GM23338 (cell line): ENCODE measurements at regions not wholly inside any gene's neighbourhood (a gene's known extent, or its start where the extent isn't known, plus 50 kb on each side); places are given as distances from the start of the nearest gene placed in this dataset.

Source experiments
- ATAC-seq: fragments of 200-7000 bp; cut with Tn5 transposase; 3 replicates; pipeline ENCODE4 v1.9.1; 2020
- DNase-seq: peaks from one replicate; pipeline ENCODE4 v3.0.0-alpha.2; 2015; ENCODE audit warnings: low spot score
- H2AFZ ChIP-seq: fragments of 200-600 bp; sonication (generic); 2 replicates; pipeline ENCODE4 v1.8.0; 2016; ENCODE audit warnings: antibody characterized with exemption, mild to moderate bottlenecking, moderate library complexity
- H3F3A ChIP-seq: fragments of 200-600 bp; sonication (generic); replicated peaks from 2 replicates; pipeline ENCODE4 v1.8.0; 2017; ENCODE audit warnings: antibody characterized with exemption, mixed run types, low read depth
- H3K27ac ChIP-seq: fragments of 200-600 bp; sonication (generic); 2 replicates; pipeline ENCODE4 v1.6.1; 2016; ENCODE audit warnings: low read depth
- H3K27me3 ChIP-seq: fragments of 200-600 bp; sonication (generic); 2 replicates; pipeline ENCODE4 v1.8.0; 2016; ENCODE audit warnings: mild to moderate bottlenecking, mixed run types, moderate library complexity; ENCODE audit not compliant: insufficient read depth
- H3K36me3 ChIP-seq: fragments of 200-600 bp; sonication (generic); 2 replicates; pipeline ENCODE4 v1.8.0; 2016; ENCODE audit warnings: mild to moderate bottlenecking; ENCODE audit not compliant: insufficient read depth
- H3K4me1 ChIP-seq: fragments of 200-600 bp; sonication (generic); 2 replicates; pipeline ENCODE4 v1.8.0; 2016; ENCODE audit warnings: mild to moderate bottlenecking, moderate library complexity; ENCODE audit not compliant: insufficient read depth
- H3K4me2 ChIP-seq: fragments of 200-600 bp; sonication (generic); 2 replicates; pipeline ENCODE4 v1.7.1; 2017; ENCODE audit warnings: mixed run types
- H3K4me3 ChIP-seq: fragments of 200-600 bp; sonication (generic); 2 replicates; pipeline ENCODE4 v1.6.1; 2016; ENCODE audit warnings: mixed run types
- H3K79me2 ChIP-seq: fragments of 200-600 bp; sonication (generic); replicated peaks from 2 replicates; pipeline ENCODE4 v1.8.0; 2017; ENCODE audit warnings: mild to moderate bottlenecking; ENCODE audit not compliant: insufficient read depth
- H3K9me2 ChIP-seq: fragments of 200-600 bp; sonication (generic); 2 replicates; pipeline ENCODE4 v1.8.0; 2017; ENCODE audit not compliant: insufficient read depth
- H4K20me1 ChIP-seq: fragments of 200-600 bp; sonication (generic); replicated peaks from 2 replicates; pipeline ENCODE4 v1.8.0; 2017; ENCODE audit warnings: mild to moderate bottlenecking; ENCODE audit not compliant: insufficient read depth
- H3K27ac Mint-ChIP-seq: 2 replicates; pipeline ENCODE4 v1.8.0; 2020; ENCODE audit warnings: inconsistent platforms, mild to moderate bottlenecking, moderate library complexity, mixed read lengths
- H3K27me3 Mint-ChIP-seq: 3 replicates; pipeline ENCODE4 v1.8.0; 2022; ENCODE audit warnings: low read depth, mild to moderate bottlenecking, moderate library complexity, mixed read lengths, inconsistent platforms; ENCODE audit not compliant: insufficient read depth, poor library complexity
- H3K36me3 Mint-ChIP-seq: 3 replicates; pipeline ENCODE4 v1.8.0; 2021; ENCODE audit warnings: low read depth, mild to moderate bottlenecking, inconsistent platforms, moderate library complexity, mixed read lengths
- H3K4me1 Mint-ChIP-seq: 3 replicates; pipeline ENCODE4 v1.8.0; 2020; ENCODE audit warnings: mild to moderate bottlenecking, inconsistent platforms, mixed read lengths
- H3K4me3 Mint-ChIP-seq: 3 replicates; pipeline ENCODE4 v1.8.0; 2021; ENCODE audit warnings: moderate library complexity, mild to moderate bottlenecking, inconsistent platforms, mixed read lengths
- H3K9me3 Mint-ChIP-seq: 3 replicates; pipeline ENCODE4 v1.8.0; 2020; ENCODE audit warnings: moderate library complexity, mild to moderate bottlenecking, inconsistent platforms, mixed read lengths
- CREB1 ChIP-seq: fragments of 250-450 bp; sonication (Bioruptor Pico); IDR thresholded peaks from 2 replicates; pipeline ENCODE4 v1.5.0; 2020; ENCODE audit warnings: low read depth, mild to moderate bottlenecking, moderate library complexity
- ETS1 ChIP-seq: IDR thresholded peaks from 2 replicates; pipeline ENCODE4 v1.6.1; 2016; ENCODE audit warnings: antibody characterized with exemption
- EZH2 ChIP-seq: fragments of 200-600 bp; sonication (generic); IDR thresholded peaks from one replicate; pipeline ENCODE4 v1.8.0; 2017; ENCODE audit warnings: antibody characterized with exemption, mild to moderate bottlenecking, low read depth; ENCODE audit not compliant: unreplicated experiment
- EZH2phosphoT487 ChIP-seq: fragments of 200-600 bp; sonication (generic); IDR thresholded peaks from one replicate; pipeline ENCODE4 v1.8.1; 2018; ENCODE audit warnings: antibody characterized with exemption; ENCODE audit not compliant: unreplicated experiment
- JUNB ChIP-seq: IDR thresholded peaks from one replicate; pipeline ENCODE4 v1.6.1; 2016; ENCODE audit warnings: antibody characterized with exemption; ENCODE audit not compliant: unreplicated experiment
- NANOG ChIP-seq: IDR thresholded peaks from 2 replicates; pipeline ENCODE4 v1.6.1; 2016; ENCODE audit warnings: antibody characterized with exemption, borderline replicate concordance
- POLR2AphosphoS5 ChIP-seq: IDR thresholded peaks from 2 replicates; pipeline ENCODE4 v1.6.1; 2016; ENCODE audit warnings: antibody characterized with exemption, low read depth
- STAT1 ChIP-seq: IDR thresholded peaks from one replicate; pipeline ENCODE4 v1.6.1; 2016; ENCODE audit warnings: antibody characterized with exemption; ENCODE audit not compliant: unreplicated experiment
- ZNF114 ChIP-seq: fragments of 250-450 bp; sonication (Bioruptor Pico); IDR thresholded peaks from 2 replicates; pipeline ENCODE4 v1.5.0; 2020; ENCODE audit warnings: mild to moderate bottlenecking, moderate library complexity
- ZNF331 ChIP-seq: fragments of 250-450 bp; sonication (Bioruptor Pico); IDR thresholded peaks from 2 replicates; pipeline ENCODE4 v1.5.0; 2020; ENCODE audit warnings: low read depth, mild to moderate bottlenecking, moderate library complexity
- ZNF462 ChIP-seq: fragments of 250-450 bp; sonication (Bioruptor Pico); IDR thresholded peaks from 2 replicates; pipeline ENCODE4 v1.5.0; 2020; ENCODE audit warnings: mild to moderate bottlenecking, moderate library complexity

GRCh38 chr6:132168961-132169360 is 217.8 kb upstream of the CCN2 start (continued):
- TF ChIP-seq POLR2AphosphoS5 = no peak
- no peak for TF ChIP-seq NANOG
- no peak for TF ChIP-seq ZNF114 (CRISPR knock-in tag)
- no peak for TF ChIP-seq EZH2
- TF ChIP-seq STAT1 = no peak
- TF ChIP-seq EZH2phosphoT487 = no peak
- TF ChIP-seq CREB1 (CRISPR knock-in tag) = no peak

GRCh38 chr6:132167929-132168892 is 217.0 kb upstream of the CCN2 start:
- TF ChIP-seq ETS1 (no peak), ZNF331 (no peak), ZNF462 (CRISPR knock-in tag) (no peak), CREB1 (CRISPR knock-in tag) (no peak), EZH2phosphoT487 (no peak), POLR2AphosphoS5 (no peak), JUNB (no peak)
- Histone ChIP-seq H2AFZ (peak overlapping the region; percentile 23; the same call in 1 of the 2 replicates), H3K4me1 (peaks cover 10% of the 10 kb centered on the region), H3K27ac (no peak overlapping the region), H3K36me3 (no peaks in the 10 kb centered on the region), H4K20me1 (no peaks in the 10 kb centered on the region), H3K9me2 (no peaks in the 10 kb centered on the region), H3F3A (no peaks in the 10 kb centered on the region), H3K4me3 (no peak overlapping the region), H3K79me2 (no peaks in the 10 kb centered on the region), H3K27me3 (no peaks in the 10 kb centered on the region), H3K4me2 (peak overlapping the region; percentile 29; the same call in 1 of the 2 replicates)
- H3K4me3 Mint-ChIP-seq = no peak overlapping the region
- H3K36me3 Mint-ChIP-seq = no peaks in the 10 kb centered on the region; the same call in 2 of the 3 replicates
- no peak for ATAC-seq
- no peak for DNase-seq
- H3K9me3 Mint-ChIP-seq = peaks cover 4% of the 10 kb centered on the region; the same call in 2 of the 3 replicates
- peaks cover 7% of the 10 kb centered on the region; the same call in 2 of the 3 replicates for H3K4me1 Mint-ChIP-seq
- H3K27me3 Mint-ChIP-seq = no peaks in the 10 kb centered on the region
- H3K27ac Mint-ChIP-seq = peak overlapping the region; percentile 39; the same call in 1 of the 2 replicates
